Keratinocyte (primary cell): ENCODE measurements at regions not wholly inside any gene's neighbourhood (a gene's known extent, or its start where the extent isn't known, plus 50 kb on each side); places are given as distances from the start of the nearest gene placed in this dataset.

Source experiments
- DNase-seq: peaks from one replicate; pipeline ENCODE4 v3.0.0-alpha.2; 2011; ENCODE audit warnings: low read depth, missing footprints, low spot score
- FAIRE-seq: peaks from 2 replicates; lab custom pipeline; 2011; peaks lifted over from hg19 to GRCh38; lab: Jason Lieb, UNC
- H2AFZ ChIP-seq: 2 replicates; pipeline ENCODE4 v1.6.0; 2012; ENCODE audit warnings: low read length, control low read depth, inconsistent platforms; ENCODE audit not compliant: control insufficient read depth
- H3K27ac ChIP-seq: 2 replicates; pipeline ENCODE4 v1.5.1; 2011; ENCODE audit warnings: low read length; ENCODE audit not compliant: control insufficient read depth, insufficient read depth
- H3K27me3 ChIP-seq: 3 replicates; pipeline ENCODE4 v1.6.0; 2011; ENCODE audit warnings: low read length; ENCODE audit not compliant: control insufficient read depth, insufficient read depth; ENCODE audit errors: extremely low read depth
- H3K36me3 ChIP-seq, 2 experiments: 2 replicates in 1 of 2; 3 replicates in 1 of 2; pipeline ENCODE4 v1.5.1; 2011; ENCODE audit warnings: low read length in 2 of 2, mild to moderate bottlenecking in 1 of 2; ENCODE audit not compliant: control insufficient read depth in 2 of 2, insufficient read depth in 2 of 2; ENCODE audit errors: extremely low read depth in 1 of 2
- H3K4me1 ChIP-seq: 3 replicates; pipeline ENCODE4 v1.5.1; 2011; ENCODE audit warnings: low read length; ENCODE audit not compliant: control insufficient read depth, insufficient read depth; ENCODE audit errors: extremely low read depth
- H3K4me2 ChIP-seq: 3 replicates; pipeline ENCODE4 v1.6.0; 2011; ENCODE audit warnings: low read depth, low read length; ENCODE audit not compliant: control insufficient read depth, insufficient read depth; ENCODE audit errors: extremely low read depth
- H3K4me3 ChIP-seq, 3 experiments: fragments of 200-600 bp in 1 of 3; sonication (generic) in 1 of 3; 2 replicates in 2 of 3; 3 replicates in 1 of 3; pipeline ENCODE4 v1.5.1; 2011 to 2016; ENCODE audit warnings: low read length in 3 of 3, mild to moderate bottlenecking in 3 of 3, control low read depth in 2 of 3, inconsistent platforms in 1 of 3, low read depth in 1 of 3, mixed read lengths in 1 of 3, mixed run types in 1 of 3, moderate library complexity in 1 of 3; ENCODE audit not compliant: control insufficient read depth in 2 of 3, insufficient read depth in 2 of 3; ENCODE audit errors: extremely low read depth in 1 of 3
- H3K79me2 ChIP-seq: 2 replicates; pipeline ENCODE4 v1.6.0; 2012; ENCODE audit warnings: low read length; ENCODE audit not compliant: control insufficient read depth, insufficient read depth
- H3K9ac ChIP-seq: 3 replicates; pipeline ENCODE4 v1.6.0; 2011; ENCODE audit warnings: low read length; ENCODE audit not compliant: control insufficient read depth, insufficient read depth; ENCODE audit errors: extremely low read depth
- H3K9me1 ChIP-seq: 3 replicates; pipeline ENCODE4 v1.6.0; 2011; ENCODE audit warnings: low read length; ENCODE audit not compliant: control insufficient read depth, insufficient read depth; ENCODE audit errors: extremely low read depth
- H3K9me3 ChIP-seq: 2 replicates; pipeline ENCODE4 v1.5.1; 2012; ENCODE audit warnings: low read depth, low read length; ENCODE audit not compliant: control insufficient read depth
- H4K20me1 ChIP-seq: 3 replicates; pipeline ENCODE4 v1.6.0; 2011; ENCODE audit warnings: low read length; ENCODE audit not compliant: control insufficient read depth, insufficient read depth; ENCODE audit errors: extremely low read depth
- CTCF ChIP-seq, 3 experiments: IDR thresholded peaks in 1 of 3; conservative IDR thresholded peaks in 1 of 3; optimal IDR thresholded peaks in 1 of 3; 2 replicates in 2 of 3; 3 replicates in 1 of 3; pipeline versions ENCODE3 to v1.5.1; 2011; ENCODE audit warnings: low read length in 3 of 3, mild to moderate bottlenecking in 3 of 3, moderate library complexity in 2 of 3, control low read depth in 1 of 3, inconsistent platforms in 1 of 3; ENCODE audit not compliant: insufficient read depth in 2 of 3; ENCODE audit errors: extremely low read depth in 1 of 3
- EZH2 ChIP-seq: IDR thresholded peaks from one replicate; pipeline ENCODE4 v1.6.1; 2012; ENCODE audit warnings: inconsistent platforms, mild to moderate bottlenecking, low read length, moderate library complexity
- dilution Hi-C: fragments of 300-500 bp; cut with MboI; formaldehyde crosslinking; loops from one replicate; pipeline ENCODE4 v1.7.0; 2020; ENCODE audit warnings: low sequenced_read_pairs; ENCODE audit not compliant: extremely low pct_ligation_motif_present

GRCh38 chr4:3673716-3674478, 92.3 kb upstream of the ADRA2C start:
- Histone ChIP-seq H3K79me2 (no peaks in the 10 kb centered on the region), H3K4me2 (no peak overlapping the region), H3K27ac (no peak overlapping the region), H3K36me3 (no peaks in the 10 kb centered on the region), H3K27me3 (no peaks in the 10 kb centered on the region), H3K9me3 (peaks cover 3% of the 10 kb centered on the region), H3K4me3 (no peak overlapping the region), H3K4me1 (no peaks in the 10 kb centered on the region), H2AFZ (no peak overlapping the region), H3K9ac (no peak overlapping the region), H4K20me1 (no peaks in the 10 kb centered on the region), H3K9me1 (no peaks in the 10 kb centered on the region)
- TF ChIP-seq CTCF (optimal IDR thresholded peaks at IDR 0.05 in 1 of 3, IDR thresholded peaks at IDR 0.05 in 1 of 3, conservative IDR thresholded peaks at IDR 0.05 in 1 of 3; ENCODE audit: extremely low read depth in 1 of 3, insufficient read depth in 2 of 3, low read length in 3 of 3) (no peak), EZH2 (no peak)
- no peak for FAIRE-seq
- no peak for DNase-seq
- dilution Hi-C loops = no loop called here

- no peak overlapping the region for H3K9ac ChIP-seq
- peaks cover 3% of the 10 kb centered on the region for H3K9me3 ChIP-seq
- no peaks in the 10 kb centered on the region for H3K4me1 ChIP-seq
- H2AFZ ChIP-seq = no peak overlapping the region
- H3K4me3 ChIP-seq = no peak overlapping the region
- DNase-seq (no peak), FAIRE-seq (no peak)
- H3K9me1 ChIP-seq = no peaks in the 10 kb centered on the region
- H3K79me2 ChIP-seq = no peaks in the 10 kb centered on the region
- dilution Hi-C loops = no loop called here
- no peak overlapping the region for H3K4me2 ChIP-seq
- H4K20me1 ChIP-seq = no peaks in the 10 kb centered on the region
- no peak overlapping the region for H3K27ac ChIP-seq
- no peak for TF ChIP-seq CTCF (optimal IDR thresholded peaks at IDR 0.05 in 1 of 3, IDR thresholded peaks at IDR 0.05 in 1 of 3, conservative IDR thresholded peaks at IDR 0.05 in 1 of 3; ENCODE audit: extremely low read depth in 1 of 3, insufficient read depth in 2 of 3, low read length in 3 of 3)
- TF ChIP-seq EZH2 = no peak
- H3K36me3 ChIP-seq = no peaks in the 10 kb centered on the region
- H3K27me3 ChIP-seq = no peaks in the 10 kb centered on the region
Measured at GRCh38 chr4:3673176-3673575, 93.0 kb upstream of the ADRA2C start.
